ENCODE measurements at regions not wholly inside any gene's neighbourhood (a gene's known extent, or its start where the extent isn't known, plus 50 kb on each side); places are given as distances from the start of the nearest gene placed in this dataset.

DNA sequence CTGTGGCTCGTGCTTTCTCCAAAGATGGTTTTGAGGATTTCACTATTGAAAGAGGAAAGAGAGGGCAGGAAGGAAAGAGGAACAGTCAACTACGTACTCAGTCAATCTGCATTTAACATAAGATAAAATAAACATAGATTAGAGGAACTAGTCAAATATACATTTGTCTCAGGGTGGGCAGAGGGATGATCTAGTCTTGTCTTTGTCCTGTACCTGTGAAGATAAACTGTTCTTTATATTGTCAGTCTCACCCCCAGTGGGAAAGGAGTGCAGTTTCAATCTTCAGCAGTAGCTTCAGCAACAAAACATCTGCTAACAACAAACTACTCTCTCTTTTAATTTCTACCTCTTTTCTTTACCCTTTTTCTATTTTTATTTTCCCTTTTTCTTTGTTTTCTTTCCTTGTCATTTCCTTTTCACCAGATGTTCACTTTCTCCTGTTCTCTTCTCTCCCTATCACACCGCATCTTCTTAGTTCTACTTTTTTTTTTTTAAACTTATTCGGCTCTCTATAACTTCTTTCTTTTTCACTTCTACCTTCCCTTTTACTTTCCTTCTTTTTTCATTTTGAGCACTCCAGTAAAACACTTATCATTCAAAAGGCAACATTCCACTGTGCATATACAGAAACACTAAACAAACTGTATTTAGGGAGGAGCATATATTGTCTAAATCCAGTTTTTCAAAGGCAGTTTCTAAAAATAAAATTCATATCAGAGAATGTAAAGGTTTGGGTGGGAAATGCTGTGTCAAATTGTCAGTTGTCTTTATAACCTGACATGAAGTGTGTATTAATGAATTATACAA lies 51.4 kb upstream of the GUCY1A1 start:
- H3K4me3 ChIP-seq (ENCODE audit: extremely low read depth in 1 of 4, insufficient read depth in 2 of 4, low read depth in 3 of 4, low read length in 4 of 4), result no peak overlapping the region

More for the DNA sequence above, 51.4 kb upstream of the GUCY1A1 start:
- CTCF ChIA-PET (ENCODE audit: partially characterized antibody), result interaction anchor here (0.7 to 1.5 kb wide), 3 partner anchors 18 to 28 kb away, joined by 3 to 4 read pairs (median 3); no protein-coding TSS in a partner anchor
- Histone ChIP-seq H3K4me1 (replicated peaks in 1 of 4; ENCODE audit: control insufficient read depth in 3 of 4, insufficient read depth in 4 of 4, low read length in 3 of 4) (no peaks in the 10 kb centered on the region), H2BK15ac (ENCODE audit: low read length) (no peak overlapping the region), H3K4me2 (ENCODE audit: insufficient read depth in 1 of 2, low read depth in 2 of 2, low read length in 2 of 2) (no peak overlapping the region), H2BK12ac (ENCODE audit: low read depth, low read length) (no peak overlapping the region), H3K23me2 (ENCODE audit: low read depth, low read length) (no peaks in the 10 kb centered on the region), H3K79me2 (ENCODE audit: control insufficient read depth in 1 of 2, insufficient read depth in 2 of 2, low read length in 2 of 2) (no peaks in the 10 kb centered on the region), H3K4ac (replicated peaks; ENCODE audit: insufficient read length, low read depth, low read length) (no peak overlapping the region), H4K91ac (replicated peaks; ENCODE audit: insufficient read length, low read length) (no peak overlapping the region), H2BK120ac (replicated peaks; ENCODE audit: low read depth, low read length) (no peak overlapping the region), H3K9me3 (ENCODE audit: insufficient read depth in 2 of 2, low read depth in 1 of 2, low read length in 1 of 2) (no peaks in the 10 kb centered on the region), H2AFZ (ENCODE audit: low read length) (no peak overlapping the region), H3K27ac (ENCODE audit: low read depth, low read length) (no peak overlapping the region), H2BK5ac (ENCODE audit: low read depth, low read length) (no peak overlapping the region), H3K23ac (ENCODE audit: insufficient read length) (no peak overlapping the region), H4K5ac (ENCODE audit: insufficient read length, low read depth, low read length) (no peak overlapping the region), H3K36me3 (ENCODE audit: control insufficient read depth in 2 of 4, insufficient read depth in 4 of 4, low read length in 3 of 4) (no peaks in the 10 kb centered on the region), H3K56ac (replicated peaks; ENCODE audit: insufficient read length, low read depth, low read length) (no peak overlapping the region), H3K18ac (ENCODE audit: extremely low read depth, low read length) (no peak overlapping the region), H3K27me3 (replicated peaks in 1 of 4; ENCODE audit: control insufficient read depth in 3 of 4, extremely low read depth in 1 of 4, insufficient read depth in 3 of 4, low read length in 3 of 4) (no peaks in the 10 kb centered on the region), H4K20me1 (replicated peaks in 1 of 2; ENCODE audit: control insufficient read depth in 1 of 2, insufficient read depth in 2 of 2, low read length in 2 of 2) (no peaks in the 10 kb centered on the region), H2AK5ac (ENCODE audit: low read depth, low read length) (no peak overlapping the region), H4K8ac (ENCODE audit: extremely low read depth, insufficient read depth, low read length) (no peak overlapping the region), H2BK20ac (ENCODE audit: low read length) (no peak overlapping the region), H3K9ac (replicated peaks in 1 of 4; ENCODE audit: extremely low read depth in 1 of 4, low read depth in 3 of 4, low read length in 3 of 4) (no peak overlapping the region), H3K14ac (ENCODE audit: insufficient read length) (no peak overlapping the region), H3K79me1 (ENCODE audit: low read depth, low read length) (no peaks in the 10 kb centered on the region)
- TF ChIP-seq EGR1 (IDR thresholded peaks at IDR 0.05; ENCODE audit: borderline replicate concordance, low read depth, low read length) (no peak), CBX8 (IDR thresholded peaks at IDR 0.05; ENCODE audit: borderline replicate concordance, low read depth, low read length) (no peak), SUZ12 (IDR thresholded peaks at IDR 0.05; ENCODE audit: low read length) (no peak), NANOG (IDR thresholded peaks at IDR 0.05; ENCODE audit: insufficient read depth, low read depth, low read length, poor library complexity, severe bottlenecking) (no peak), CHD1 (IDR thresholded peaks at IDR 0.05; ENCODE audit: low read depth, low read length) (no peak), TBP (IDR thresholded peaks at IDR 0.05; ENCODE audit: low read depth, low read length) (no peak), RBBP5 (IDR thresholded peaks at IDR 0.05; ENCODE audit: borderline replicate concordance, low read depth, low read length) (no peak), KDM5A (IDR thresholded peaks at IDR 0.05; ENCODE audit: low read length) (no peak), TCF12 (IDR thresholded peaks at IDR 0.05; ENCODE audit: low read depth, low read length) (no peak), JUND (IDR thresholded peaks at IDR 0.05; ENCODE audit: low read length) (no peak)
- TF ChIP-seq, protein P1, sequence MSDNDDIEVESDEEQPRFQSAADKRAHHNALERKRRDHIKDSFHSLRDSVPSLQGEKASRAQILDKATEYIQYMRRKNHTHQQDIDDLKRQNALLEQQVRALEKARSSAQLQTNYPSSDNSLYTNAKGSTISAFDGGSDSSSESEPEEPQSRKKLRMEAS (IDR thresholded peaks at IDR 0.05), result no peak
- WGBS, 2 experiments (ENCODE audit: extremely low coverage in 1 of 2, insufficient coverage in 1 of 2, insufficient read length in 1 of 2, insufficient replicate concordance in 2 of 2, low coverage in 1 of 2, low lambda C conversion rate in 2 of 2, missing lambda C conversion rate in 1 of 2), result 91 to 100% methylated on average over 1 to 4 of the region's 4 CpGs
- POLR2A ChIA-PET (ENCODE audit: partially characterized antibody), result no interaction called here
- FAIRE-seq (no peak), DNase-seq (ENCODE audit: low read depth in 1 of 2, low spot score in 2 of 2) (no peak)

Data from H1 (cell line).